Vagina (tissue), 2 donors: ENCODE measurements at regions not wholly inside any gene's neighbourhood (a gene's known extent, or its start where the extent isn't known, plus 50 kb on each side); places are given as distances from the start of the nearest gene placed in this dataset.

Source experiments
- CTCF ChIP-seq, 3 experiments: fragments of 450-650 bp in 2 of 3; fragments of 200-600 bp in 1 of 3; sonication (generic) in 1 of 3; IDR thresholded peaks; one replicate each; pipeline ENCODE4 v1.5.1; 2017 to 2019; ENCODE audit warnings: antibody characterized with exemption in 3 of 3, mild to moderate bottlenecking in 2 of 3, moderate library complexity in 2 of 3
- POLR2A ChIP-seq, 2 donors: fragments of 450-650 bp; IDR thresholded peaks; one replicate each; pipeline ENCODE4 v1.6.1; 2017; ENCODE audit warnings: antibody characterized with exemption in 2 of 2, mild to moderate bottlenecking in 2 of 2, moderate library complexity in 2 of 2
- POLR2AphosphoS5 ChIP-seq, 2 donors: sonication (generic); formaldehyde crosslinking; IDR thresholded peaks; one replicate each; pipeline ENCODE4 v1.9.0; 2017; ENCODE audit warnings: antibody characterized with exemption in 2 of 2, mild to moderate bottlenecking in 2 of 2, low read depth in 1 of 2; ENCODE audit not compliant: insufficient read depth in 1 of 2

- TF ChIP-seq POLR2A (IDR thresholded peaks at IDR 0.05) = no peak
- TF ChIP-seq CTCF (IDR thresholded peaks at IDR 0.05) = no peak
- TF ChIP-seq POLR2AphosphoS5 (IDR thresholded peaks at IDR 0.05; ENCODE audit: insufficient read depth in 1 of 2, low read depth in 1 of 2) = no peak
Observed at GRCh38 chr17:79479876-79480275, 131.0 kb downstream of the RBFOX3 start.
